Osteocyte (in vitro differentiated cells): ENCODE measurements at regions not wholly inside any gene's neighbourhood (a gene's known extent, or its start where the extent isn't known, plus 50 kb on each side); places are given as distances from the start of the nearest gene placed in this dataset.

ENCODE experiments used
- DNase-seq: peaks from one replicate; pipeline ENCODE4 v3.0.0; 2021; ENCODE audit warnings: mixed read lengths; ENCODE audit not compliant: unreplicated experiment; ENCODE audit errors: extremely low spot score
- H3K27ac Mint-ChIP-seq: one replicate; pipeline ENCODE4 v1.8.0; 2021; ENCODE audit warnings: mild to moderate bottlenecking, mixed read lengths; ENCODE audit not compliant: unreplicated experiment
- H3K27me3 Mint-ChIP-seq: one replicate; pipeline ENCODE4 v1.8.0; 2021; ENCODE audit warnings: mixed read lengths; ENCODE audit not compliant: unreplicated experiment
- H3K36me3 Mint-ChIP-seq: one replicate; pipeline ENCODE4 v1.8.0; 2021; ENCODE audit warnings: mixed read lengths; ENCODE audit not compliant: unreplicated experiment
- H3K4me1 Mint-ChIP-seq: one replicate; pipeline ENCODE4 v1.8.0; 2021; ENCODE audit warnings: mixed read lengths; ENCODE audit not compliant: unreplicated experiment
- H3K4me3 Mint-ChIP-seq: one replicate; pipeline ENCODE4 v1.8.0; 2021; ENCODE audit warnings: mild to moderate bottlenecking, moderate library complexity, mixed read lengths; ENCODE audit not compliant: unreplicated experiment
- H3K9me3 Mint-ChIP-seq: one replicate; pipeline ENCODE4 v1.8.0; 2021; ENCODE audit warnings: mixed read lengths; ENCODE audit not compliant: unreplicated experiment
- TF ChIP-seq, protein P1 (sequence below): fragments of 200-600 bp; sonication (generic); IDR thresholded peaks from 2 replicates; pipeline ENCODE4 v1.5.0; 2021; ENCODE audit warnings: antibody characterized with exemption, mild to moderate bottlenecking, moderate library complexity

DNA sequence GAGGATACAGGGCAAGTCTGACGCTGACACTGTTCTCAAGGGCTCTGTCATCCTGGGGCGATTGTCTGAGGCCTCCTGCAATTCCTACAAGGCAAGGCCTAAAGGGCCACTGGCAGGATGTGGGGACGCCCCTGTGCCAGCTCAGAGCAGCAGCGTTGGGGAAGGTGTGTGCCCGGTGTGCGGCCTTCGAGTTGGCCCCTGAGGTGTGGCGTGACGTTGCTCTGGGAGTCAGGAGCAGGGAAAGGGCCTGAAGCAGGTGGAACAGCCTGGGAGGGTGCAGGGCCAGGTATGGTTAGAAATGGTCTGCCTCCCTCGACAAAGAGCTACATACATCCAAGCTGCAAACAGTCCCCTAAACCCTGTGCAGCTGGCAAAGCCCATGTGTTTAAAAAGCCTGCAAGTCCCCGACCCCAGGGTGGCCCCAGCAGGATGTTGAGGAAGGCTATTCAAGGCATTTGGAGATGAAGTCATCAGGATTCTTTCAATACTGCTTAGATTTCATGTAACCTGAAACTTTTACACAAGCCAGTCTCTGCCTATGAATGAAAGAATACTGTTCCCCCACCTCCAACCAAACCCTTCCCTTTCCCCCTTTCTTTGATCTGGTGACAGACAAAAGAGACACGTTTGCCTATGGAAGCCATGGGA is 142.5 kb upstream of the TNS3 start:
- no peaks in the 10 kb centered on the region for H3K36me3 Mint-ChIP-seq
- no peaks in the 10 kb centered on the region for H3K9me3 Mint-ChIP-seq
- peaks cover 32% of the 10 kb centered on the region for H3K4me1 Mint-ChIP-seq
- DNase-seq = peak; percentile 73
- H3K27me3 Mint-ChIP-seq = no peaks in the 10 kb centered on the region
- H3K27ac Mint-ChIP-seq = peak overlapping the region; percentile 89
- H3K4me3 Mint-ChIP-seq = no peak overlapping the region
- TF ChIP-seq, protein P1, sequence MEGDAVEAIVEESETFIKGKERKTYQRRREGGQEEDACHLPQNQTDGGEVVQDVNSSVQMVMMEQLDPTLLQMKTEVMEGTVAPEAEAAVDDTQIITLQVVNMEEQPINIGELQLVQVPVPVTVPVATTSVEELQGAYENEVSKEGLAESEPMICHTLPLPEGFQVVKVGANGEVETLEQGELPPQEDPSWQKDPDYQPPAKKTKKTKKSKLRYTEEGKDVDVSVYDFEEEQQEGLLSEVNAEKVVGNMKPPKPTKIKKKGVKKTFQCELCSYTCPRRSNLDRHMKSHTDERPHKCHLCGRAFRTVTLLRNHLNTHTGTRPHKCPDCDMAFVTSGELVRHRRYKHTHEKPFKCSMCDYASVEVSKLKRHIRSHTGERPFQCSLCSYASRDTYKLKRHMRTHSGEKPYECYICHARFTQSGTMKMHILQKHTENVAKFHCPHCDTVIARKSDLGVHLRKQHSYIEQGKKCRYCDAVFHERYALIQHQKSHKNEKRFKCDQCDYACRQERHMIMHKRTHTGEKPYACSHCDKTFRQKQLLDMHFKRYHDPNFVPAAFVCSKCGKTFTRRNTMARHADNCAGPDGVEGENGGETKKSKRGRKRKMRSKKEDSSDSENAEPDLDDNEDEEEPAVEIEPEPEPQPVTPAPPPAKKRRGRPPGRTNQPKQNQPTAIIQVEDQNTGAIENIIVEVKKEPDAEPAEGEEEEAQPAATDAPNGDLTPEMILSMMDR = no peak

DNA sequence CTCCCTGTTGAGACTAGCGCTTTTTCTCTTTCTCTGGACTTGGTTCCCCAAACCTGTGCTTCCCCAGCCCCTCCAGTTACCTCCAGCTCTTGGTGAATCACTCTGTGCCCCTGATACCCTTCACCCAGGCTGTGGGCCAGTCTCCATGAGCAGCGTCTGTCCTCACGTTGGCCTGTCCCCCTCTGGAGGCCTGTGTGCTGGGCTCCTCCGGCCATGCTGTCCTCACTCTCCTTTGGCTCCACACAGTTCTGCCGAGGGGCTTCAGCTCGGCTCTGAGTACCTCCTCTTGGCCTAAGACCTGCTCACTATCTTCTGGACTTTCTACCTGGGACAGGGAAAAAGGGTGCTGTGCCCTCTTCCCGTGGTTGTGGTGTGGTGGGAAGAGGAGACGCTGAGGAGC is 140.2 kb upstream of the TNS3 start:
- TF ChIP-seq, protein P1 = no peak
- peak; percentile 65 for DNase-seq
- Mint-ChIP-seq H3K36me3 (no peaks in the 10 kb centered on the region), H3K27me3 (no peaks in the 10 kb centered on the region), H3K27ac (no peak overlapping the region), H3K9me3 (no peaks in the 10 kb centered on the region), H3K4me1 (peaks cover 22% of the 10 kb centered on the region), H3K4me3 (no peak overlapping the region)

DNA sequence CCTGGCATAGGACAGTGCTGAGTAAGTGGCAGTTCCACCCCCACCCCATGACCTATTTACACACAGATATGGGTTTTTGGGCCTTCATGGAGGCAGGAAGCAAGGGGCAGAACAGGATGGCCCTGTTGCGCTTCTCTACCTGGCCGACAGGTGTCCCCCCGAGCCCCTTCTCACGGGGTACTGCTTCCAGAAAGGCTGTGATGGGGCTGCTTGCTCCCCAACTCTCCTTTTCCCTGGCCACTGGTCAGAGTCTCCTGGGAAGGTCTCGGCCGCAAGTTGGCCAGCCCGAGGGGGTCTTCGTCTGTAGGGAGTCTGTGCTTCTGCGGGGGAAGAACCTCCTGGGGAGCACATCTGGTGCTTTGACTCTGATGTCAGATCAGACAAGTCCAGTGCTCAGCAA is 139.8 kb upstream of the TNS3 start:
- Mint-ChIP-seq H3K36me3 (no peaks in the 10 kb centered on the region), H3K4me1 (peaks cover 22% of the 10 kb centered on the region), H3K4me3 (no peak overlapping the region), H3K27me3 (no peaks in the 10 kb centered on the region), H3K9me3 (no peaks in the 10 kb centered on the region), H3K27ac (no peak overlapping the region)
- peak; percentile 66 for DNase-seq
- TF ChIP-seq, protein P1 = no peak

- no peaks in the 10 kb centered on the region for H3K36me3 Mint-ChIP-seq
- no peak overlapping the region for H3K27ac Mint-ChIP-seq
- TF ChIP-seq, protein P1 = no peak
- H3K9me3 Mint-ChIP-seq = no peaks in the 10 kb centered on the region
- no peaks in the 10 kb centered on the region for H3K27me3 Mint-ChIP-seq
- DNase-seq = no peak
- H3K4me3 Mint-ChIP-seq = no peak overlapping the region
- peaks cover 20% of the 10 kb centered on the region for H3K4me1 Mint-ChIP-seq
Measured at GRCh38 chr7:47720907-47721244, 139.0 kb upstream of the TNS3 start.

DNA sequence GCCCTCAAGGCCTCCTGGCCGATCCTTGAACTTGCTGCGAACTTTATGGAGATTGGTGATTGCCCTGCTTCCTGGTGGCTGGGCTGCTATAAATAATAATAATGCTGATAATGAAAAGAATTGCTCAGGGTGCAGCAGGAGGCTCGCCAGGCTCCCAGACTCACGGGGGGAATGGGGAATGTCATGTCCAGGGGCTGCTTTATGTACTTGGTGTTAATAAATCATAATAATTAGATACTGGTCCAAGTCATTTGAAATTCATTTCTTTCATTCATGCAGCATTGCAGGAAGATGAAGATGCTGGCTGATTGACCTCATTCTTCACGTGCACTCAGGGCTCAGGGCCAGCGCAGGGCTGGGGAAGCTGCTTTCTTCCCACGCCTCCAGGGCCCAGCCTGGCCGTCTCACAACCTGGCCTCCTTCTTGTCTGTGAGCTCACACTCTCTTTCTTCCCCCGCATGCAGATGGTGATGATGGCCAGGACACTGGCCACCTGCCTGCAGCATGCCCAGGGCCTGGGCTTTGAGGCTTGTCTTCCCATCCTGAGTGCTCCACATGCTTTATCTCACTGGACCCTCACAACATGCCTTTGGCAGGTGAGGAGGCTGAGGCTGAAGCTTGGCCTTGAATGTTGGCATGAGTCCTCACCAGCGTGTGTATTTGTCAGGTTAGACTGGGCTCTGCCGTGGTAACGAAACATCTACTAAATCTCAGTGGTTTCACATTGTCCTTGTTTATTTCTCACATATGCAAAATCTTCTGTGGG is 138.4 kb upstream of the TNS3 start:
- no peaks in the 10 kb centered on the region for H3K9me3 Mint-ChIP-seq
- TF ChIP-seq, protein P1 = no peak
- no peak overlapping the region for H3K4me3 Mint-ChIP-seq
- H3K27me3 Mint-ChIP-seq = no peaks in the 10 kb centered on the region
- H3K36me3 Mint-ChIP-seq = no peaks in the 10 kb centered on the region
- peaks cover 14% of the 10 kb centered on the region for H3K4me1 Mint-ChIP-seq
- no peak overlapping the region for H3K27ac Mint-ChIP-seq
- peak; percentile 64 for DNase-seq
